ENCODE measurements at regions not wholly inside any gene's neighbourhood (a gene's known extent, or its start where the extent isn't known, plus 50 kb on each side); places are given as distances from the start of the nearest gene placed in this dataset.
"Not testable (repeated sequence)": the region's sequence is repeated elsewhere in the genome, so short reads cannot be mapped to it uniquely, and the experiment has no call there.

DNA sequence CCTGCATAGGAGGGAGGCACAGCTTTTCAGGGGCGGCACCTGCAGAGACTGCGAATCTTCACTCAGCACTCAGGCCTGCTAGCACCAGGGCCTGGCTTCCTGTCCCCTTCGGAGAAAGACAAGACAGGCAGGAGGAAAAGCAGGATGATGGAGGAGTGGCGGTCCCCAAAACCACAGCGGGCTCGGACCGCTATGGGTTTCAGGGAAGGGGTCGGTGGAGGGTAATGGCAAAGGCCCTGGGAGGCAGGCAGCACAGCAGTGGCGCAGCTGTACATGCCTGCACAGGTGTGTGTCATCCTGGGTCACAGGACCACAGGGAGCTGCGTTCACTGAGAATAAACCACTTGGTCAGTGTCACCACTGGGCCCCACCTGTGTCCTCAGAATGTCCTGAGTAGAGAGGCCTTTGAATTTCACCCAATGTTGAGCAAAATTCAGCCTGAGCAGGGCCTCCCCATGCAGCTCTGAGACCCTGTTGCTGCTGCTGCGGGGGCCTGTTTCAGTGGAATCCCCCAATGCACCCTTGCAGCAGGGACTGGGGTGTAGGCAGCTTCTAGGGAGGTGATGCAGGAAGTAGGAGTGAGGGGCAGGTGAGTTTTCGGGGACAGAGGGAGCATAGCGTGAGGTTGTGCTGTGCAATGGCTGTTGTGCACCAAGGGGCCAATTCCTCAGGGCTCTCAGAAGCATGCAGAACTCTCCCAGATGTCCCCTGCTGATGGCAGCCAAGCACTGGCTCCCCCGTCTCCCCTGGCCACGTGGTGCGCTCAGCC, 90.6 kb upstream of the PPP2R2D start:
- DNase-seq = peak; percentile 3

DNA sequence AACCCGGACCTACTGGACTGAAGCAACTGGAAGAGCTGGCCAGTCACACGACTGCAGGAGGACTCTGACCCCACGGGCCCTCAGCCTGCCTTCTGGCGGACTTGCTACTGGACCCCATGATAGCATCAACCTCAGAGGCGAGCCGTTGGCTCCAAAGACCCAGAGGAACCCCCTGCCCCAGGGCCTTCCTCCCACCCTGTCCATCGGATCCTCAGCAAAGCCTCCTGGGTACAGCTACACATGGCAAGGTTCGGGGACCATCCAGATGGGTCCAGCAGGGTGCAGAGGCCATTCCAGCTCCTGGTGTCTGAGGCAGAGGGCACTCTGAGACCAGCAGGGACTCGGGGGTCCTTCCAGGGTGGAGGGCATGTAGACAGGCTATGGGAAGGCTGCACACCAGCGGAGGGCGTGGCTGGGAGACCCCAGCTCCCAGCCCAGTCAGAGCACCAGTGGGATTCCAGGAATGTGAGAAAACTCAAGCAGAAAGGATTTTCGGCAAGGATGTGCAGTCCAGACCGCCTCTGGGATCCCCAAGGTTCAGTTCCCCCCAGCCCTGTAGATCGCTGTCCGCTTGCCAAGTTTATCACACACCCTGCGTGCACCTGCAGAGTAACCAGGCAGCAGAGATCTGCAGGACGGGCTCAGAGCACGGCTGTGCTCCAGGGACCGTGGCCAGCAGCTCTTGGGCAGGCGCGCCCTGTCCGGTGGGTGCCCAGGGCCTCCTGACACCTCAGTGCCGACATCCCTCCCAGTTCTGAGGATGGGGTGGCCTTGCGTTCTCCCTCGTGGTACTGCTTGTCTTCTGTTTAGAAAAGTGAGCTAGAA, 89.8 kb upstream of the PPP2R2D start:
- DNase-seq = no peak

DNA sequence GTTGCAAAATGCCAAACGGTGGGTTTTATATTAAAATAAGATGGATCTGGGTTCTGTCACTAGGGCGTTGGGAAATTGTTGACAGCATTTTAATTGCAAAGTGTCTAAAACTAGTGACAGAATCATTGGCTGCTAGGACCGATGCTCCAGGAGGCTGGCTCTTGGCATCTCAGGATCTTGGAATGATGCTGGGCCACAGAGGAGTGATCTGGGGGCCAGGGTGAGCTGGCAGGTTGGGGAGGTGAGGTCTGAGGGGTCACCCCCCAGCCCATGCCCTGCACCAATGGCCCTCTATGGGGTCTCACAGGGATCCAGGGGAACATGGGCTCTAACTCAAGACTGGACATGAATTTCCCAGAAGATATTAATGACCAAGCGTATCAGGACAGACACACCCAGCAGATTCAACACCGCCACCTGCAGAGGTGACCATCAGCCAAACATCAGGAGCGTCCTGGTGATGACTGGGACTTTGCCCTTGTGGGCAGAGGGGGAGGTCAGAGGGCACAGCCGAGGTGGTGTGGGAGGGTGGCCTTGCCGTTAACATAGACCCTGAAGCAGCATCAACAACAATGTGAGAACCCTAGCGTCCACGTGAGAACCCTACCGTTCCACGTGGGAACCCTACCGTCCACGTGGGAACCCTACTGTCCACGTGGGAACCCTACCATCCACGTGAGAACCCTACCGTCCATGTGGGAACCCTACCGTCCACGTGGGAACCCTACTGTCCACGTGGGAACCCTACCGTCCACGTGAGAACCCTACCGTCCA, 89.0 kb upstream of the PPP2R2D start:
- DNase-seq = no peak

DNA sequence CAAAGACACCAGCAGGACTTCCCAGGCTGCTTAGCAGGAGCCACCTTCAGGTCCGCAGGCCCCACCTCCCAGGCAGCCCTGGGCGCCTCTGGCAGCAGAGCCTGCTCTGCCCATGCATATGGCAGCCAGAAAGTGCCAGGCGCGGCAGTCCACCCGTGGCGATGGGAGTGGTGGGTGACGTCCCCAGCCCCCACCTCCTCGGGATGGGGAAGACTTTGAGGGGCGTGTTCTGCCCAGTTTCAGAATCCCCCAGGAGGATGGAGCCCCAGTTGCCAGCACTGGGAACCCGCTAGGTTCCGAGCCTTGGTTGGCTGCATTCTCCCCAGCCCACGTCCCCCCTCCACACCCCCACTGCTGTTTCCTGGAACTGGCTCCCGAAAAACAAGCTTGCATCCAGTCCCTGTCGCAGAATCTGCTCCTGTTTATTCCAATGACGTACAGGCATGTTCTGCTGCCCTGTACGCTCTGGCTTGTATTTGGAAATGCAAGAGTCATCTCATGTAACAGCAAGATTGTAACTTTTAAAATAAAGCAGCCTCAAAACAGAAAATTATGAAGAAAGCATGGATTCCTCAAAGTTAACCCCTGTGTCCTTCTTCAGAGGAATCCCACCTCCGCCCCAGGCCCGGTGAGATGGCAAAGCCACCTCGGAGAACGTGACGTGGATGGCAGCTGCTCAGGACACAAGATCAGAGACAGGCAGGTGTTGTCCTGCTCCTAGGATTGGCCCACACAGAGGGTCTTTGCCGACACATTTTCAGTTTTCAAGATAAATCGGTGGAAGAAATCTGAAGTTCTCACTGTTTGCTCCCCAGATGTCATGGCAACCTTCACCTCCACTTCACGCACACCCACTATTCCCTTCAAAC, 87.8 kb upstream of the PPP2R2D start:
- DNase-seq = no peak

DNA sequence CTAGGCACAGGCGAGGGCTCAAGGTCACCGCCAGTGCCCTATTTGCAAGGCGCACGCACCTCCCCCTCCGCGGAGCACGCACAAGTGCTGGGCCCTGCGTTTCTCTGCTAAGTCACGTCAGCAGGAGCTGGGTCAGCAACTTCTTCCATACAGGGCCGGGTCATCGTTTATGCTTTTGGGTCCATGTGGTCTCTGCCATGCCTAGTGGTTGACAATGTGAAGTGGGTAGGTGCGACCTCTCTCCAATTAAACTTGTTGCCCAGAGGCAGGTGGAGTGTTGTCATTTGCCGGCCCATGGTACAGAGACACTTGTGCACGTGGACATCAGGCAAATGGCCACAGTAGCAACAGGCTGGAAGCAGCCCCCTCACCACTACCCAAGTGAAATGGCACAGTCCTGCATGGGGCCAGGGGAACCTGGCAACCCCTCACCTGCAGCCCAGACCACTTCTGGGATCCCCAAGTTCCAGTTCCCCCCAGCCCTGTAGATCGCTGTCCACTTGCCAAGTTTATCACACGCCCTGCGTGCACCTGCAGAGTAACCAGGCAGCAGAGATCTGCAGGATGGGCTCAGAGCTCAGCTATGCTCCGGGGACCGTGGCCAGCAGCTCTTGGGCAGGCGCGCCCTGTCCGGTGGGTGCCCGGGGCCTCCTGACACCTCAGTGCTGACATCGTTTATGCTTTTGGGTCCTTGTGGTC, 86.1 kb upstream of the PPP2R2D start:
- no peak for DNase-seq

DNA sequence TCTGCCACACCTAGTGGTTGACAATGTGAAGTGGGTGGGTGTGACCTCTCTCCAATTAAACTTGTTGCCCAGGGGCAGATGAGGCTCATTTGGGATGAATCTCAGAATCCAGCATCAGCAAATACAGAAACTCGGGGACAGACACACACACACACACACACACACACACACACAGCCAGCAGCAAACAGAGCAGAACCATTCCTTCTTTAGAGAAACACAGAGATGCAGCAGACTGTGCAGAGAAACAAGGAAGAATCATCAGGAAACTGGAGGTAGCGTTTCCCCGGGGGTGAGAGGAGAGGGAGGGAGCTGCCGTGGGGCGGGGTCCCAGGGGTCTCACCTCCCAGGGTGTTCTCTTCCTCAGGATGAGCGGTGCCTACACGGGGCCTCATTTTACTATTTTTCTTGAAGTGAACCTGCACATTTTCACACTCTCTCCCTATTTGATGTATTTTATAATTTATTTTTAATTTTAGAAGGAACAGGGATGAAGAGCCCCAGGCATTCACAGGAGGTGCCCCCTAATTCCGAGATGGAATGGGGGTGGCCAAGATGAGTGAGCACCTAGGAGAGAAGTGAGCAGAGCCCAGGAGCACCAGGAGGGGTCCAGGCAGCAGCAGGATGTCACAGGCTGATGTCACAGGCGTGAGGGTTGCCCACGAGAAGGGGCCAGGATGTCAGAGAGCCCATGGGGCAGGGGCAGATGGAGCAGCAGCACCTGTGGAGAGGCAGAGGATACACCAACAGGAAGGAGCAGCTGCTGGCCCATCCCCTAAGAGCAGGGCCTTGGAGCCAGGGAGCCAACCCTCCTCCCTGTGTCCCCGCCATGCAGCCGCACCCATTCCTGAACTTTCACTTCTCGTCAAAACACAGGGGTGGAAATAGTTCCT, 85.3 kb upstream of the PPP2R2D start:
- no peak for DNase-seq

DNA sequence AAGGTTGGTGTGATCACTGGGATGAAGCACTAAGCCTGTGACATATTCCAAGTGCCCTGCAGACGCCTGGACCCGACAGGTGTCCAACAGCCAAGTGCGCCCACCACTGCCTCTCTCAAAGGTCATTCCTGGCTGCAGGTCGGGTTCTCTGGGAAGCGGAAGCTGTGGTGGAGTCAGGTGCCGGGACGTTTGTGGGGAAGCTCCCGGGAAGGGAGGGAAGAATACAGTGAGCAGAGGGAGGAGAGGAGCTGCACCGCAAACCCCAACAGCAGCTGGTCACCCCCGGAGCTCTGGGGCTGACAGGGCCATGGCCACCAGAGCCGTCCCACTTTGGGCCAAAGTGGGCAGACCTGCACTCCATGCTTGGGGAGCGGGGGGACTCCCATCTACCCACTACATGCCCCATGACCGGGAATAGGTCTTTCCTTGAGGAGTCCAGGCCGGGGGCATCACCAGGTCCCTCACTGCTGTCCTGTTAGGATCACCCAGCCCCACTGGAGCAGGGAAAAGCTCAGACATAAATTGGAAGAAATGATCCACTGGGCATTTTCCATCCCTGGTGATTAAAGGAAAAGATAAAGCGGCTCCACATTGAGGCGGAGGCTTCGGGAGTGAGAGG, 84.5 kb upstream of the PPP2R2D start:
- DNase-seq = no peak

DNA sequence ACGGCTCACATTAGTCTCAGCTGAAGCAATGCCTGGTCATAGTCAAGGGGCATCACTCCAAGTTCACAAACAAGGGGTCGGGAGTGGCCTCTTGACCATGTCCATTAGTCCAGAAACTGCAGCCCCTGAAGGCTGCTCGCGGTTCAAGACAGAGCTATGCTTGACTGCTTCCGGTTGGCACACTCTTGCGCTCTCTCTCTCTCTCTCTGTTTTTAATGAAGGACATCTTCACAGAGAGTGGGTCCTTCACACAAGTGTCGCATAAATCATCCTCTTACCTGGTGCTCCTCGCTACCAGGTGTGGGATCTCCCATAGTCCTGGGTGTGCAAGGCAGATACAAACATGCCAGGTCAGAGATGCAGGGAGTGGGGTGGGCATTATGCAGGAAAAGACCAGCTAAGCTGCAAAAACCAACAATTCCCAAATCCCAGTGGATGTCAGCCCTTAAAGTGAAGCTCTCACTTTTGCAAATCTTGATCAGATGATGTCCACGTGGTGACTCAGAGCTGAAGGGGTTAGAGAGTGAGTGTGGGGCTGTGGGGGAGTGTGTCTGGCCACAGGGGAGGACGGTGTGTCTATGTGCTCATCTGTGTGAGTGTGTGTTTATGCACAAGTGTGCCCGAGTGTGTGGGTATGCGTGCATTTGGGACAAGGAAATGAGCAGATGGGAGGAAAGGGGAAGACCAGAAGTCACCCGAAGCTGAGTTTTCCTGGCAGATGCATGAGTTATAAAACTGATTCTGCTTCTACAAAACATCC, 83.7 kb upstream of the PPP2R2D start:
- no peak for DNase-seq

DNA sequence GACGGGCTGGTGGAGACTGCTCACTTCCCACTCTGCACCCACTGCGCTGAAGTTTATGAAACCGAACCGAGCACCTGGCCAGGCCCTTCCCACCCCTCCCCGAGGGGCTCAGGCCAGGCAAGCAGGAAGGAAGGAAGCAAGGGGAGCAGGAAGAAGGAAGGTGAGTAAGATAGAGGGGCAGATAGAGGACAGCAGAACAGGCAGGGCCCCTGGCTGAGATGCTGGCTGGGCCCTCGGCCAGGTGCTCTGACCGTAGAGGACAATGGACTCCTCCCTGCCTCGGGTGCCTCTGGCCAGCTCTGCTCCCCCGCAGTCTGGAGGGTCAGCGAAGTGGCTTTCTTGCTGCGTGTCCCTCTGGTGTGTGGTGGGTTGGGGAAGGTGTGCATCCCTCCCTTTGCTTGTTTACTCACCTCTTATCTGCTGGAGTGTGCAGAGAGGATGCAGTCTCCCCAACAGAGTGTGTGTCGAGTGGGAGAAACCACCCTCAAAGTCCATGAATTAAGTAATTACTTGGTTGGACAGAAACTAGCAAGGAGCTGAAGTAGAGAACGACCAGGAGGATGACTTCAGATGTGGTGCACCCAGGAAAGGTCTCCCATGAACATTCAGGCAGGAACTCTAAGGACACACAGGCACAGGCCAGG, 82.8 kb upstream of the PPP2R2D start:
- no peak for DNase-seq

DNA sequence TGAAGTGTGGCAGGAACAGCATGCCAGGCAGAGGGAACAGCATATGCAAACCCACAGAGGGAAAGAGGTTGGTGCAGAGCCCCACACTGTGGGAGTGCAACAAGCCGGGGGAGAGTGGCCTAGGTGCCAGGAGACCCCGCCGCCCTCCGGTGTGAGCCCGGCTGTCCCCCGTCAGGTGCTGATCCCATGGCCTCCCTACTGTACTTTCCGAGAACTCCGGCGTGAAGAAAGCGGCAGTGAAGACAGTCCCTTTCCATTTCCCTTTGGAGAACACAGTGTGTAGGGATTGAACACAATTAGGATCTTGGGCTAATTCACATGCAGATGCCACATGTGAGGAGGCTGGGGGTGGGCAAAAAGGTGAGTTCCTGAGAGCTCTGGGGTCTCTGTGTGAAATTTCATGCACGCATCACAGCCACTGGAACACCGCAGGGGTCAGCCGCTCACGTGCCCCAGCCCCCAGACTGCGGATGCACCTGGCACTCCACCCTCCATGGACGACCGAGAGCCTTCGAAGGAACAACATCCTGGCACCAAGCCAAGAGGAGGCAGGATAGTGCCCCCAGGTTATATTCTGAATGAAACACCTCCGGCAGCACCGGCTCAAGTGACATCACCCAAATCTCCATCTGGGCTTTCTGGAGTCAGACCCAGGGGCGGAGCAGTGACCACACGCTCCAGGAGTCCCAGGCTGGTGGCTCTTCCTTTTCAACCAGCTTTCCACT, 82.1 kb upstream of the PPP2R2D start:
- no peak for DNase-seq

DNA sequence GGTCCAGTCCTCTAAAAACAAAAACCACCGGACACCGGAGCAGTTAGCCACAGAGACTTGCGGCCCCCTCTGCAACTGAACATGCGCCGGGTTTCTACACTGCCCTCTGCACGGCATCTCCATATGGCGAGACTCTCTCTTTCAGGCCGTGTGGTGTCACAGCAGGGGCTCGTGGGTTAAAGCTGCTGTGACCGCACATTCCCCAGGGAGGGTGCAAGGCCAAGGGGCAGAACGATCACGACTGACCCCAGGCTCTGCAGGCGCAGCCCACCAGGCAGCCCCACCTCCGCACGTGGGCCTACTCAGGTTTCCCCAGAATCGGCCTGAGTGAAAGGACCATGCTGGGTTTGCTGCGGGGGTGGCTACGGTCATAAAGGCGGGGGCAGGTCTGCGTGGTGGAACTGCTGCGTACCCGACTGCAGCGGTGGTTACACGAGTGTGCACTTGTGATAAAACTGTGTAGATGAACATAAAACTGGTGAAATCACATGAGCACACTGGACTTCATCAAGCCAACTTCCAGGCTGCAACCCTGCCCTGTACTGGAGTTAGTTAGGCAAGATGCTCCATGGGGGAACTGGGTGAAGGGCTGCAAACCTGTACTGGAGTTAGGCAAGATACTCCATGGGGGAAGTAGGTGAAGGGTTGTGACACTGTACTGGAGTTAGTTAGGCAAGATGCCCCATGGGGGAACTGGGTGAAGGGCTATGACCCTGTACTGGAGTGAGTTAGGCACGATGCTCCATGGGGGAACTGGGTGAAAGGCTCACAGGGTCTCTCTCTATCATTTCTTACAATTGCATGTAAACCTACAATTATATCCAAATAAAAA, 81.4 kb upstream of the PPP2R2D start:
- peak; percentile 1 for DNase-seq

DNA sequence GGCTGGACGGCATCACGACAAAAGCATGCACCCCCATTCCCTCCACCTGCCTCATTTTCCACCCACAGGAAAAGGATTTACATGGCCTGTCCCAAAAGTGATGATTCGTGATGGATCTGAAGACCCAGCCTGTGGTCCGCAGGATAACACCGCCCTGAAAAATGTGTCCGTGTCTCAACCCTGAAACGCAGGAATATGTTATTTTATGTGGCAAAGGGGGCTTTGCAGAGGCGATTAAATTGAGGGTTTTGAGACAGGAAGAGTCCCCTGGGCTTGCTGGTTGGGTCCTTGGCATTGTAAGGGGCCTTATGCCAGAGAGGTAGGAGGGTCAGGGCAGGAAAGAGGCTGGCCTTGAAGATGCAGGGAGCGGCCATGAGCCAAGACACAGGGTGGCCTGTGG, 80.2 kb upstream of the PPP2R2D start:
- DNase-seq = no peak

DNA sequence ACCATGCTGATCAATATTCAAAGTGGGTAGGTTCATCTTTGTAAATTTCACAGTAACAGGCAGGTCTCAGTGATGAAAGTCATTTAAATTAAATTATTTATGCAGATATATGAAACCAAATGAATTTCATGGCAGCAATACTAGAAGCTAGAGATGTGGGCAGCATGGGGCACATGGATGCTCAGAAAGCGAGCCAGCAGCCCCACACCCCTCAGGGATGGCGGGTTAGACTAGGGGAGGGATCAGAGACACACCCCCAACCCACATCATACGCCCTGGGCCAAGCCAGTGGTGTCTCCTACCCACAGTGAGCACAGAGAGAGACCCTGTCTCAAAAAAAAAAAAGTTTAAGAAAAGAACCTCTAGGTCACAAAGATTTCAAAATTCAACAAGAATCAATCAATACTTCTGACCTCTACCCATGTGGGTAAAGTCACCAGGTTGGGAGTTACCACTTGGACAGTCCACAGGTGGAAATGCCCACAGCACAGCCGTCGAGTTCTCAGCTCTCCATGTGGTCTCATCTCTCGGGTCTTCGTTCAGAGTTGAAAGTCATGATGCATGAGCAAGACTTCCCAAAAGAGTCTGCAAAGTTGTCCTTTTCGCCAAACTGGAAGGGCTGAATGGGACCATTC, 79.3 kb upstream of the PPP2R2D start:
- DNase-seq = no peak

DNA sequence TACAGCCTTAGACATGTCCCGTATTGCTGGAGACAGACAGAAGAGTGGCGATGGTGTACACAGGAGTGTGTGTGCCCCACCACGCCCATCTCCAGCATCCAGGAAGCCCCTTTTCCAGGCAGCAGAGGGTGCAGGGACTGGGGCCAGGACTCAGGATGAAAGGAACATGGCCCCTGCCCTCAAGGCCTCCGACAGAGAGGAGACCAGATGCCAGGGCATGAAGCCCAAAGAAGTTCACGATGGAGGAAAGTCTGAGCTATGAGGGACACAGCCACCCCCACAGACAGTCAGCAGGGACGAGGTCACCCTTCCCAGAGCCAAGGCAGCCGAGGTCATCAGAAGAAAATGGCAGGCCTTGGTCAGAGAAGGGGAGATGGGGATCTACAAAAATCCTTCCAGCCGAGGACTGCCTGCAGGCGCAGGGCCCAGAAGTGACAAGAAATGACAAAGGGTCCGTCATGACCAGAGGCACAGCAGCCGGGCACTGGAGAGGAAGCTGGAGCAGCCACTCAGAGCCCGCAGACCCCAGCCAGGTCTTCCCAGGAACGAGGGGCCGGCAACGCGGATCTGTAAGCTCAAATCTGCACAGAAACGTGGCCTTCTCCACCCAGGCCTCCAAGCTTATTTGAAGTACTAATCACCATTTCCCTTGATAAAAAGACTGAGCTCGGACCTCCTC, 78.7 kb upstream of the PPP2R2D start:
- no peak for DNase-seq

DNA sequence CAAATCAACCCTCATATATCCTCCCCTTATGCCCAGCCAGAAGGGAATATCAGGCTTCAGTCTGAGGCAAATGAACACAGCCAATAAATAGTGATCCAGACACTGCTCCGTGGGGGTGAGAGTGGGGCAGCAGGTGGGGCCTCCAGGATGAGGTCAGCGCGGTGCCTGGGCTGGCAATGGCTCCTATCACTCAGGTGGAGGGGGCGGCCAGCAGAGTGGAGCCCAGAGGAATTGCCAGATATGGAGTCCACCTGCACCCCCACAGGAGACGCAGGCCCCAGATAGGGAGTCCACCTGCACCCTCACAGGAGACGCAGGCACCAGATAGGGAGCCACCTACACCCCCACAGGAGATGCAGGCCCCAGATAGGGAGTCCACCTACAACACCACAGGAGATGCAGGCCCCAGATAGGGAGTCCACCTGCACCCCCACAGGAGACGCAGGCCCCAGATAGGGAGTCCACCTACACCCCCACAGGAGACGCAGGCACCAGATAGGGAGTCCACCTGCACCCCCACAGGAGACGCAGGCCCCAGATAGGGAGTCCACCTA, 78.0 kb upstream of the PPP2R2D start:
- no peak for DNase-seq

DNA sequence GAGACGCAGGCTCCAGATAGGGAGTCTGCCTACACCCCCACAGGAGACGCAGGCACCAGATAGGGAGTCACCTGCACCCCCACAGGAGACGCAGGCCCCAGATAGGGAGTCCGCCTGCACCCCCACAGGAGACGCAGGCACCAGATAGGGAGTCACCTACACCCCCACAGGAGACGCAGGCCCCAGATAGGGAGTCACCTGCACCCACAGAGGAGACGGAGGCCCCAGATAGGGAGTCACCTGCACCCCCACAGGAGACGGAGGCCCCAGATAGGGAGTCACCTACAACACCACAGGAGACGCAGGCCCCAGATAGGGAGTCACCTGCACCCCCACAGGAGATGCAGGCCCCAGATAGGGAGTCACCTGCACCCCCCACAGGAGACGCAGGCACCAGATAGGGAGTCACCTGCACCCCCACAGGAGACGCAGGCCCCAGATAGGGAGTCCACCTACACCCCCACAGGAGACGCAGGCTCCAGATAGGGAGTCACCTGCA, 77.2 kb upstream of the PPP2R2D start:
- DNase-seq = not testable (repeated sequence)
